ENCODE measurements at regions not wholly inside any gene's neighbourhood (a gene's known extent, or its start where the extent isn't known, plus 50 kb on each side); places are given as distances from the start of the nearest gene placed in this dataset.

GRCh38 chrX:79601341-79602131 lies 234.4 kb upstream of the ITM2A start:
- TF ChIP-seq MAX (IDR thresholded peaks at IDR 0.05; ENCODE audit: low read depth, low read length) = no peak
- no peak for TF ChIP-seq POLR2A (IDR thresholded peaks at IDR 0.05; ENCODE audit: extremely low read depth, insufficient read length)
- no peak for TF ChIP-seq CTCF (IDR thresholded peaks at IDR 0.05; ENCODE audit: low read depth, low read length)
- TF ChIP-seq MYC (IDR thresholded peaks at IDR 0.05; ENCODE audit: low read depth, low read length) = no peak
- no peak for DNase-seq (ENCODE audit: low read depth)
- H3K4me3 ChIP-seq (ENCODE audit: low read depth, low read length) = no peak overlapping the region

GRCh38 chrX:79592259-79592658 lies 225.1 kb upstream of the ITM2A start:
- no peak for DNase-seq (ENCODE audit: low read depth)
- peak; percentile 8 for TF ChIP-seq CTCF (IDR thresholded peaks at IDR 0.05; ENCODE audit: low read depth, low read length)
- TF ChIP-seq MYC (IDR thresholded peaks at IDR 0.05; ENCODE audit: low read depth, low read length) = no peak
- no peak overlapping the region for H3K4me3 ChIP-seq (ENCODE audit: low read depth, low read length)

- DNase-seq (ENCODE audit: low read depth) = no peak
- TF ChIP-seq CTCF (IDR thresholded peaks at IDR 0.05; ENCODE audit: low read depth, low read length) (no peak), POLR2A (IDR thresholded peaks at IDR 0.05; ENCODE audit: extremely low read depth, insufficient read length) (no peak), MAX (IDR thresholded peaks at IDR 0.05; ENCODE audit: low read depth, low read length) (no peak), MYC (IDR thresholded peaks at IDR 0.05; ENCODE audit: low read depth, low read length) (no peak)
- no peak overlapping the region for H3K4me3 ChIP-seq (ENCODE audit: low read depth, low read length)
Measured at GRCh38 chrX:79588233-79588632, 221.1 kb upstream of the ITM2A start.

- no peak for TF ChIP-seq MYC (IDR thresholded peaks at IDR 0.05; ENCODE audit: low read depth, low read length)
- no peak for TF ChIP-seq POLR2A (IDR thresholded peaks at IDR 0.05; ENCODE audit: extremely low read depth, insufficient read length)
- no peak for TF ChIP-seq MAX (IDR thresholded peaks at IDR 0.05; ENCODE audit: low read depth, low read length)
- no peak for TF ChIP-seq CTCF (IDR thresholded peaks at IDR 0.05; ENCODE audit: low read depth, low read length)
- DNase-seq (ENCODE audit: low read depth) = no peak
- H3K4me3 ChIP-seq (ENCODE audit: low read depth, low read length) = no peak overlapping the region
Measured at GRCh38 chrX:79573760-79574159, 206.6 kb upstream of the ITM2A start.

GRCh38 chrX:79572566-79572965 lies 205.4 kb upstream of the ITM2A start:
- no peak for DNase-seq (ENCODE audit: low read depth)
- TF ChIP-seq MYC (IDR thresholded peaks at IDR 0.05; ENCODE audit: low read depth, low read length) = no peak
- TF ChIP-seq POLR2A (IDR thresholded peaks at IDR 0.05; ENCODE audit: extremely low read depth, insufficient read length) = no peak
- TF ChIP-seq CTCF (IDR thresholded peaks at IDR 0.05; ENCODE audit: low read depth, low read length) = no peak
- no peak for TF ChIP-seq MAX (IDR thresholded peaks at IDR 0.05; ENCODE audit: low read depth, low read length)
- H3K4me3 ChIP-seq (ENCODE audit: low read depth, low read length) = no peak overlapping the region
